SU-DHL-6 (cell line): ENCODE measurements at regions not wholly inside any gene's neighbourhood (a gene's known extent, or its start where the extent isn't known, plus 50 kb on each side); places are given as distances from the start of the nearest gene placed in this dataset.
"Not testable (repeated sequence)": the region's sequence is repeated elsewhere in the genome, so short reads cannot be mapped to it uniquely, and the experiment has no call there.

Experiments used
- EZH2phosphoT487 ChIP-seq: fragments of 200-600 bp; sonication (generic), shearing (Covaris generic); conservative IDR thresholded peaks from 2 replicates; pipeline ENCODE4 v1.6.1; 2018; ENCODE audit warnings: mild to moderate bottlenecking, antibody characterized with exemption, low read length, moderate library complexity, mixed read lengths
- TF ChIP-seq, protein P1 (sequence below): fragments of 200-600 bp; sonication (generic); IDR thresholded peaks from one replicate; pipeline ENCODE4 v1.5.1; 2017; ENCODE audit warnings: antibody characterized with exemption, mild to moderate bottlenecking, low read length, moderate library complexity; ENCODE audit not compliant: insufficient read depth, poor library complexity, severe bottlenecking

DNA sequence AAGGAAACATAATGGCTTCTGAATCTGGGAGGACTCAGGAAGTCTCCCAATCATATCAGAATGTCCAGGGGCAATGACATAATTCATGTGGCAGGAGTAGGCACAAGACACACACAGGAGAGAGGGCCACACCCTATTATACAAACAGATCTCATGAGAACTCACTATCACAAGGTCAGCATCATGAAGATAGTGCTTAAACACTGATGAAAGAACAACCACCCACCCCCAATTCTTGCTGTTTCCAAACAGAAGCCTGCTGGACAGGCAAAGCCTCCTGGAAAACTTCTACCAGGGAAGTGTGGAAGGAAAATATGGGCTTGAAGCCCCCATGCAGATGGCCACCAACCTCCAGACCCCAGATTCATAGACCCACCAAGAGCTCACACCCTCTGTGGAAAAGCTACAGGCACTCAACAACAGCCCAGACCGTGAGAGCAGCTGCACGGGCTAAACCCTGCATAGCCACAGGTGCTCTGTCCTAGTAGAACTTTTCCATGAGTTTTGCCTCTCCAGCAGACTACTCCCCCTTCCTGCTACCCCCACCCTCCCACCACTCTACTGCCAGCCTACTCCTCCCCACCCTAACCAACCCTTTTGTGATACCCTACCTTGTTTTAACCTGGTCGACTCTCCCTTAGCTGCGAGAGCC lies 287.1 kb downstream of the POTED start:
- TF ChIP-seq, protein P1, sequence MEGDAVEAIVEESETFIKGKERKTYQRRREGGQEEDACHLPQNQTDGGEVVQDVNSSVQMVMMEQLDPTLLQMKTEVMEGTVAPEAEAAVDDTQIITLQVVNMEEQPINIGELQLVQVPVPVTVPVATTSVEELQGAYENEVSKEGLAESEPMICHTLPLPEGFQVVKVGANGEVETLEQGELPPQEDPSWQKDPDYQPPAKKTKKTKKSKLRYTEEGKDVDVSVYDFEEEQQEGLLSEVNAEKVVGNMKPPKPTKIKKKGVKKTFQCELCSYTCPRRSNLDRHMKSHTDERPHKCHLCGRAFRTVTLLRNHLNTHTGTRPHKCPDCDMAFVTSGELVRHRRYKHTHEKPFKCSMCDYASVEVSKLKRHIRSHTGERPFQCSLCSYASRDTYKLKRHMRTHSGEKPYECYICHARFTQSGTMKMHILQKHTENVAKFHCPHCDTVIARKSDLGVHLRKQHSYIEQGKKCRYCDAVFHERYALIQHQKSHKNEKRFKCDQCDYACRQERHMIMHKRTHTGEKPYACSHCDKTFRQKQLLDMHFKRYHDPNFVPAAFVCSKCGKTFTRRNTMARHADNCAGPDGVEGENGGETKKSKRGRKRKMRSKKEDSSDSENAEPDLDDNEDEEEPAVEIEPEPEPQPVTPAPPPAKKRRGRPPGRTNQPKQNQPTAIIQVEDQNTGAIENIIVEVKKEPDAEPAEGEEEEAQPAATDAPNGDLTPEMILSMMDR, result not testable (repeated sequence)
- not testable (repeated sequence) for TF ChIP-seq EZH2phosphoT487
